Effector memory CD8-positive, alpha-beta T cell (primary cell): ENCODE measurements at regions not wholly inside any gene's neighbourhood (a gene's known extent, or its start where the extent isn't known, plus 50 kb on each side); places are given as distances from the start of the nearest gene placed in this dataset.

Experiments used
- ATAC-seq: fragments of 150-1000 bp; cut with Tn5 transposase; replicated peaks from 2 replicates; pipeline ENCODE4 v1.10.0; 2021; ENCODE audit warnings: mild to moderate bottlenecking, moderate library complexity
- DNase-seq, 3 experiments: peaks; one replicate each; pipeline ENCODE4 v3.0.0; 2021
- H3K27ac Mint-ChIP-seq, 2 donors: one replicate each; pipeline ENCODE4 v1.8.0; 2022; ENCODE audit warnings: mild to moderate bottlenecking in 2 of 2, mixed read lengths in 2 of 2, moderate library complexity in 2 of 2
- H3K27me3 Mint-ChIP-seq, 2 donors: one replicate each; pipeline ENCODE4 v1.8.0; 2022; ENCODE audit warnings: mixed read lengths in 2 of 2
- H3K36me3 Mint-ChIP-seq: one replicate; pipeline ENCODE4 v1.8.0; 2022; ENCODE audit warnings: mild to moderate bottlenecking, moderate library complexity, mixed read lengths; ENCODE audit not compliant: insufficient read depth
- H3K4me1 Mint-ChIP-seq, 2 donors: one replicate each; pipeline ENCODE4 v1.8.0; 2022; ENCODE audit warnings: low read depth in 2 of 2, mixed read lengths in 2 of 2
- H3K4me3 Mint-ChIP-seq, 2 donors: one replicate each; pipeline ENCODE4 v1.8.0; 2022; ENCODE audit warnings: mild to moderate bottlenecking in 2 of 2, mixed read lengths in 2 of 2, moderate library complexity in 2 of 2
- H3K9me3 Mint-ChIP-seq, 2 donors: one replicate each; pipeline ENCODE4 v1.8.0; 2022; ENCODE audit warnings: mixed read lengths in 2 of 2

DNA sequence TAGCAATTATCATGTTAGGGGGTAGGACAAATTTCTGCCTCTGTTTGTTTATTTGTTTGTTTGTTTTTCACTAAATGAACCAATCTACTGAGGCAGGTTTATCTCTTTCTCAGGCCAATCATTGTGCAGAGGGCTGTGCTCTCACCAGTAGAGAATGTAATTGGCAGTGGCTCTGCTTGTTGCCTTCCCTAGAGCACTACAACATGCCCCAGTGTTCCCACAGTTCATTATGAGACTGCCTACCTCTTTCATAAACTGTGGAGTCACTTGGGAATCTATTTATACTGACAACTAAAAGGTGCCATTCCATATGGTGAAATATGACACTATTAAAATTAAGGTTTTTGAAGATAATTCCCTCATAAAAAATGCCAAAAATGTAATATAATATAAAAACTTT, 196.3 kb upstream of the ALCAM start:
- H3K36me3 Mint-ChIP-seq, result peaks cover 3% of the 10 kb centered on the region

GRCh38 chr3:105174017-105174615, 192.6 kb upstream of the ALCAM start:
- Mint-ChIP-seq H3K27me3 (peaks cover 0 to 10% of the 10 kb centered on the region in 2 donors), H3K4me3 (no peak overlapping the region), H3K9me3 (no peaks in the 10 kb centered on the region), H3K4me1 (no peaks in the 10 kb centered on the region), H3K36me3 (no peaks in the 10 kb centered on the region), H3K27ac (no peak overlapping the region)
- DNase-seq, result no peak
- no peak for ATAC-seq

More for the DNA sequence above, 196.3 kb upstream of the ALCAM start:
- Mint-ChIP-seq H3K27ac (no peak overlapping the region), H3K4me3 (no peak overlapping the region), H3K27me3 (no peaks in the 10 kb centered on the region), H3K4me1 (no peaks in the 10 kb centered on the region), H3K9me3 (no peaks in the 10 kb centered on the region)
- DNase-seq (no peak), ATAC-seq (no peak)

- no peak overlapping the region for H3K27ac Mint-ChIP-seq
- H3K36me3 Mint-ChIP-seq, result no peaks in the 10 kb centered on the region
- peaks cover 0 to 10% of the 10 kb centered on the region in 2 donors for H3K27me3 Mint-ChIP-seq
- no peak for DNase-seq
- no peaks in the 10 kb centered on the region for H3K9me3 Mint-ChIP-seq
- H3K4me1 Mint-ChIP-seq, result no peaks in the 10 kb centered on the region
- ATAC-seq, result no peak
- H3K4me3 Mint-ChIP-seq, result no peak overlapping the region
These were observed 189.1 kb upstream of the ALCAM start for GRCh38 chr3:105177576-105177975.

- Mint-ChIP-seq H3K27ac (no peak overlapping the region), H3K36me3 (no peaks in the 10 kb centered on the region), H3K4me1 (no peaks in the 10 kb centered on the region), H3K9me3 (no peaks in the 10 kb centered on the region), H3K27me3 (no peaks in the 10 kb centered on the region), H3K4me3 (no peak overlapping the region)
- ATAC-seq (no peak), DNase-seq (no peak)
These were observed 179.4 kb upstream of the ALCAM start for GRCh38 chr3:105187344-105187743.

- H3K4me3 Mint-ChIP-seq, result no peak overlapping the region
- H3K4me1 Mint-ChIP-seq, result no peaks in the 10 kb centered on the region
- ATAC-seq (no peak), DNase-seq (no peak)
- H3K27me3 Mint-ChIP-seq, result peaks cover 0 to 4% of the 10 kb centered on the region in 2 donors
- no peak overlapping the region for H3K27ac Mint-ChIP-seq
- H3K9me3 Mint-ChIP-seq, result no peaks in the 10 kb centered on the region
- no peaks in the 10 kb centered on the region for H3K36me3 Mint-ChIP-seq
These were observed 171.4 kb upstream of the ALCAM start for GRCh38 chr3:105195260-105195659.

DNA sequence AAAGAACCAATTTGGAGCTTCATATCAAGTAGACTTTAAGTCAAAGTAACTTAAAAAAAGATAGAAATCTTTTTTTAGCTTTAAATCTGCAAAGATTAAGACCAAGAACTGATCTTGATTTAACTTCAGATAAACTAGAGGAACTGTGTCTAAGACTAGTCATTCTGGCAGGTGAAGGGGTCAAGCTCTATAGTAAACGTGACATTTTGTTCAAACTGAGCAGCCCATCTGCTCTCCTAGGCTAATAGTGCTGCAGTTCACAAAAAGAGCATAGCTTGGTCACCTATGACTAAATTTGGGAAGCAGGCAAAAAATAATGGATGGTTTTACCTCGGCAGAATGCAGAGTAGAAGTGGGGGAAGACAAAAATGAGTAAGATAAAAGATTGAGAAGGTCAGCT, 168.8 kb upstream of the ALCAM start:
- H3K9me3 Mint-ChIP-seq, result no peaks in the 10 kb centered on the region
- no peaks in the 10 kb centered on the region for H3K36me3 Mint-ChIP-seq
- H3K4me3 Mint-ChIP-seq, result no peak overlapping the region

GRCh38 chr3:105199217-105199616, 167.5 kb upstream of the ALCAM start:
- Mint-ChIP-seq H3K9me3 (no peaks in the 10 kb centered on the region), H3K4me3 (no peak overlapping the region), H3K4me1 (no peaks in the 10 kb centered on the region), H3K36me3 (no peaks in the 10 kb centered on the region), H3K27me3 (peaks cover 0 to 4% of the 10 kb centered on the region in 2 donors), H3K27ac (no peak overlapping the region)
- no peak for ATAC-seq
- no peak for DNase-seq

More for the DNA sequence above, 168.8 kb upstream of the ALCAM start:
- H3K27ac Mint-ChIP-seq, result no peak overlapping the region
- H3K27me3 Mint-ChIP-seq, result peaks cover 0 to 4% of the 10 kb centered on the region in 2 donors
- DNase-seq, result no peak
- no peak for ATAC-seq
- no peaks in the 10 kb centered on the region for H3K4me1 Mint-ChIP-seq

- H3K27ac Mint-ChIP-seq, result no peak overlapping the region
- ATAC-seq (no peak), DNase-seq (no peak)
- H3K4me3 Mint-ChIP-seq, result no peak overlapping the region
- no peaks in the 10 kb centered on the region for H3K4me1 Mint-ChIP-seq
- no peaks in the 10 kb centered on the region for H3K36me3 Mint-ChIP-seq
- H3K9me3 Mint-ChIP-seq, result no peaks in the 10 kb centered on the region
- no peaks in the 10 kb centered on the region for H3K27me3 Mint-ChIP-seq
These were observed 156.6 kb upstream of the ALCAM start for GRCh38 chr3:105210141-105210540.

GRCh38 chr3:105214590-105214989, 152.1 kb upstream of the ALCAM start:
- ATAC-seq, result no peak
- no peak for DNase-seq
- Mint-ChIP-seq H3K27ac (no peak overlapping the region), H3K9me3 (peaks cover 0 to 3% of the 10 kb centered on the region in 2 donors), H3K4me3 (no peak overlapping the region), H3K36me3 (no peaks in the 10 kb centered on the region), H3K27me3 (no peaks in the 10 kb centered on the region), H3K4me1 (no peaks in the 10 kb centered on the region)

DNA sequence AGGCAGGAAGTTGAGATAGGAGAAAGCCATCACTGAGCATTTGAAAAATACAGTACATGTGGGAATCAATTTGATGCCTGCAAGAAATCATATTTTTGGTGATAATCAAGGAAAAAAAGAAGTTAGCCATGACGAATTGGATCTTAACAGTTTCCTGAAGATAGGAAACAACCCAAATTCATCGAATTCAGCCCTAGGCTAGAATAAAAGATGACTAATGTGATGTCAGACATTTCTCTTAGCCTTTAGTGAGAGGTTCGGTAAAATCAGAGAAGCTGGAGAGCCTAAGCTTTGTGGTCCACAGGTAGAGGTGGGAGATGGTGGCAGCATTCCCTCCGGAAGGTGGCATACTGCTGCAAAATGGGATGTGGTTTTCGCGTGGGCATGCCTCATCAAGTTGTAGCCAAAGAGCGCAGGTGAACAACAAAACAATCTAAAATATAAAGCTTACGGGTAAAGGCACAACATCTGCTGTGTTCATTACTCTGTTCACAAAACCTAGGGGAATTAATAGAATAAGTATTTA, 144.1 kb upstream of the ALCAM start:
- Mint-ChIP-seq H3K4me1 (no peaks in the 10 kb centered on the region), H3K4me3 (no peak overlapping the region), H3K27me3 (no peaks in the 10 kb centered on the region), H3K36me3 (no peaks in the 10 kb centered on the region), H3K27ac (no peak overlapping the region), H3K9me3 (no peaks in the 10 kb centered on the region)
- ATAC-seq (no peak), DNase-seq (no peak)

GRCh38 chr3:105223815-105224214, 142.9 kb upstream of the ALCAM start:
- H3K4me3 Mint-ChIP-seq, result no peak overlapping the region
- DNase-seq, result no peak
- H3K9me3 Mint-ChIP-seq, result no peaks in the 10 kb centered on the region
- H3K36me3 Mint-ChIP-seq, result no peaks in the 10 kb centered on the region
- no peak overlapping the region for H3K27ac Mint-ChIP-seq
- H3K4me1 Mint-ChIP-seq, result no peaks in the 10 kb centered on the region
- ATAC-seq, result no peak
- peaks cover 0 to 7% of the 10 kb centered on the region in 2 donors for H3K27me3 Mint-ChIP-seq

DNA sequence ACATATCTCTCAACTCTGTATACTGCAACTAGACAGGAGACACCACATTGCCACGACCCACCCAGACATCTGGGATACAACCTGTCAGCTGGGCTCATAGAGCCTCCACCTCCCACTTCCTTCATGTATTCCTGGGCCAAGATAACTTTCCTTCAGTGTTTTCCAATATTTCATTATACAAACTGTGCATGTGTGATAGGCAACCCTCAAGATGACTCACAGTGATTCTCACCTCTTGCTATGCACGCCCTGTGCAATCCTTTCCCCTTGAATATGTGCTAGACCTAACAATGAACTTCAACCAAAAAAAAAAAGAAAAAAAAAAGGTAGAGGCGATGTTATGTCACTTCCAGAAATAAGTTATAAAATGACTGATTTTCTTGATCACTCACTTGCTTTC, 138.0 kb upstream of the ALCAM start:
- no peak for ATAC-seq
- no peaks in the 10 kb centered on the region for H3K36me3 Mint-ChIP-seq
- H3K4me3 Mint-ChIP-seq, result no peak overlapping the region
- no peaks in the 10 kb centered on the region for H3K9me3 Mint-ChIP-seq
- peaks cover 0 to 25% of the 10 kb centered on the region in 2 donors for H3K27me3 Mint-ChIP-seq
- H3K27ac Mint-ChIP-seq, result no peak overlapping the region
- no peaks in the 10 kb centered on the region for H3K4me1 Mint-ChIP-seq
- DNase-seq, result no peak

GRCh38 chr3:105232553-105232952, 134.2 kb upstream of the ALCAM start:
- no peak for ATAC-seq
- no peak for DNase-seq
- no peak overlapping the region for H3K4me3 Mint-ChIP-seq
- no peaks in the 10 kb centered on the region for H3K9me3 Mint-ChIP-seq
- H3K27me3 Mint-ChIP-seq, result peaks cover 5 to 25% of the 10 kb centered on the region in 2 donors
- no peaks in the 10 kb centered on the region for H3K4me1 Mint-ChIP-seq
- H3K27ac Mint-ChIP-seq, result no peak overlapping the region
- H3K36me3 Mint-ChIP-seq, result no peaks in the 10 kb centered on the region

DNA sequence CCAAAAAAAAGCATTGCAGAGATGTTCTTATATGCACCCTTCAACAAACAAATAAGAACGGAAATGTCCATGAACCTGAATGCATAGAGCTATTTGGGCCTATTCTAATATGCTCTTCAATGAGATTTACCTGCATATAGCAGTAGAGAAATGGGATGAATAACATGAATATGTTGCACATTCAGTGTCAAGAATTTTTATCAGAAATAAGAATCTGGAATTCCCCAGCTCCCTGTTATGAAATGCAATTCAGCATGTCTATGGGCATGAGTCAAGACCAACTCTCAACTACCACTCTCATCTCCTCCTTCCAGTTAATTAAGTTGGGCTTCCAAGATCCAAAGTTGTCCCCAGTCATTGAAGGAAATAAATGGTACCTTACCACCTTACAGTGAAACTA, 133.7 kb upstream of the ALCAM start:
- Mint-ChIP-seq H3K9me3 (no peaks in the 10 kb centered on the region), H3K27ac (no peak overlapping the region), H3K27me3 (peaks cover 5 to 25% of the 10 kb centered on the region in 2 donors), H3K36me3 (no peaks in the 10 kb centered on the region), H3K4me3 (no peak overlapping the region), H3K4me1 (no peaks in the 10 kb centered on the region)
- no peak for ATAC-seq
- no peak for DNase-seq
